A673 (cell line): ENCODE measurements at regions not wholly inside any gene's neighbourhood (a gene's known extent, or its start where the extent isn't known, plus 50 kb on each side); places are given as distances from the start of the nearest gene placed in this dataset.

Source experiments
- CTCF ChIP-seq: fragments of 300-800, 200-600 bp; sonication (generic); conservative IDR thresholded peaks from 2 replicates; pipeline ENCODE4 v1.5.1; 2017; ENCODE audit warnings: low read depth, mild to moderate bottlenecking, antibody characterized with exemption, low read length, moderate library complexity, mixed read lengths
- EZH2 ChIP-seq: fragments of 200-600 bp; sonication (generic); IDR thresholded peaks from 2 replicates; pipeline ENCODE4 v1.6.1; 2017; ENCODE audit warnings: borderline replicate concordance, low read depth, mild to moderate bottlenecking, mixed read lengths, antibody characterized with exemption, low read length; ENCODE audit not compliant: poor library complexity, severe bottlenecking

- TF ChIP-seq CTCF (no peak), EZH2 (no peak)
Observed at GRCh38 chr5:2894736-2895135, 143.3 kb upstream of the IRX2 start.
